ENCODE measurements at regions not wholly inside any gene's neighbourhood (a gene's known extent, or its start where the extent isn't known, plus 50 kb on each side); places are given as distances from the start of the nearest gene placed in this dataset.

GRCh38 chr11:38046571-38047135 is 1448.6 kb upstream of the RAG2 start:
- no peaks in the 10 kb centered on the region for H3K27me3 Mint-ChIP-seq (ENCODE audit: unreplicated experiment)
- TF ChIP-seq CTCF (IDR thresholded peaks at IDR 0.05), result no peak
- H3K27ac Mint-ChIP-seq (ENCODE audit: unreplicated experiment), result no peak overlapping the region
- H3K9me3 Mint-ChIP-seq (ENCODE audit: unreplicated experiment), result no peaks in the 10 kb centered on the region
- H3K4me1 Mint-ChIP-seq (ENCODE audit: unreplicated experiment), result peaks cover 9% of the 10 kb centered on the region
- H3K36me3 Mint-ChIP-seq (ENCODE audit: unreplicated experiment), result no peaks in the 10 kb centered on the region
- H3K4me3 Mint-ChIP-seq (ENCODE audit: unreplicated experiment), result no peak overlapping the region
- DNase-seq (ENCODE audit: extremely low spot score, unreplicated experiment), result no peak

DNA sequence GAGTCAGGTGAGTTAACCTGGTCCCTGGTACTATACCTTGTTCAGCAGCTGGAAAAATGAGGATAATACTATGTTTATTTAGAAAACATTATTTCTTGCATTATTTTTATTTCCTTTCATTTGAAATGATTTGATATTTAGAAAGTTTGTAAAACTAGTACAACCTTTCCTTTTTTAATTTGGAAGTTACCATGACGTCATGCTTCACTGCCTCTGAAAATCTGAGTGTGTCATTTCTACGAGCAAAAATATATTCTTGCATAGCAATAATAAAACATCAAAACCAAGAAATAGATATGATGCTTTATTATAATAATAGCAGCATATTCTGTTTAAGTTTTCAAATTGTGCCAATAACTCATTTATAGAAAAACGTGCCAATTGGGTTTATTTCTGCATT is 1445.0 kb upstream of the RAG2 start:
- no peak for TF ChIP-seq CTCF (IDR thresholded peaks at IDR 0.05)
- H3K36me3 Mint-ChIP-seq (ENCODE audit: unreplicated experiment), result no peaks in the 10 kb centered on the region
- no peaks in the 10 kb centered on the region for H3K27me3 Mint-ChIP-seq (ENCODE audit: unreplicated experiment)
- H3K4me3 Mint-ChIP-seq (ENCODE audit: unreplicated experiment), result no peak overlapping the region
- H3K9me3 Mint-ChIP-seq (ENCODE audit: unreplicated experiment), result no peaks in the 10 kb centered on the region
- no peak overlapping the region for H3K27ac Mint-ChIP-seq (ENCODE audit: unreplicated experiment)
- DNase-seq (ENCODE audit: extremely low spot score, unreplicated experiment), result no peak
- H3K4me1 Mint-ChIP-seq (ENCODE audit: unreplicated experiment), result peaks cover 13% of the 10 kb centered on the region

DNA sequence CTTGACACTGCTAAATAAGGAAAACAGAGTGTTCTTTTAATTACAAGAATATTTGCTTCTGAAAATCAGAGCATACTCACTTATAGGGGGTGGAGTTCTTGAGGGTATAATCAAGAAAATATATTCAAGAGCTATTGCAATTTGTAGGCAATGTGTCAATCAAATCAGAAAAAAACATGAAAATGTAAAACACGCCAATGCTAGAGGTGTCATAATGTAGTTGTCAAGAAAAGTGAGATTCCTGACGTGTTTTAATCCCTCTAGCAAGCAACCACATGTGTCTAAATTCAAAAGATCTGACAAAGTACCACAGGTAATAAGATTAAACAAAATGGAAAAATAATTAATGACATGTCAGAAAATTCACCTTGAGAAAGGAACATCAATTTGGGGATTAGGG is 1440.7 kb upstream of the RAG2 start:
- H3K36me3 Mint-ChIP-seq (ENCODE audit: unreplicated experiment), result no peaks in the 10 kb centered on the region
- H3K4me1 Mint-ChIP-seq (ENCODE audit: unreplicated experiment), result peaks cover 9% of the 10 kb centered on the region
- H3K27me3 Mint-ChIP-seq (ENCODE audit: unreplicated experiment), result no peaks in the 10 kb centered on the region
- no peak for DNase-seq (ENCODE audit: extremely low spot score, unreplicated experiment)
- no peak for TF ChIP-seq CTCF (IDR thresholded peaks at IDR 0.05)
- H3K4me3 Mint-ChIP-seq (ENCODE audit: unreplicated experiment), result no peak overlapping the region
- no peaks in the 10 kb centered on the region for H3K9me3 Mint-ChIP-seq (ENCODE audit: unreplicated experiment)
- no peak overlapping the region for H3K27ac Mint-ChIP-seq (ENCODE audit: unreplicated experiment)

DNA sequence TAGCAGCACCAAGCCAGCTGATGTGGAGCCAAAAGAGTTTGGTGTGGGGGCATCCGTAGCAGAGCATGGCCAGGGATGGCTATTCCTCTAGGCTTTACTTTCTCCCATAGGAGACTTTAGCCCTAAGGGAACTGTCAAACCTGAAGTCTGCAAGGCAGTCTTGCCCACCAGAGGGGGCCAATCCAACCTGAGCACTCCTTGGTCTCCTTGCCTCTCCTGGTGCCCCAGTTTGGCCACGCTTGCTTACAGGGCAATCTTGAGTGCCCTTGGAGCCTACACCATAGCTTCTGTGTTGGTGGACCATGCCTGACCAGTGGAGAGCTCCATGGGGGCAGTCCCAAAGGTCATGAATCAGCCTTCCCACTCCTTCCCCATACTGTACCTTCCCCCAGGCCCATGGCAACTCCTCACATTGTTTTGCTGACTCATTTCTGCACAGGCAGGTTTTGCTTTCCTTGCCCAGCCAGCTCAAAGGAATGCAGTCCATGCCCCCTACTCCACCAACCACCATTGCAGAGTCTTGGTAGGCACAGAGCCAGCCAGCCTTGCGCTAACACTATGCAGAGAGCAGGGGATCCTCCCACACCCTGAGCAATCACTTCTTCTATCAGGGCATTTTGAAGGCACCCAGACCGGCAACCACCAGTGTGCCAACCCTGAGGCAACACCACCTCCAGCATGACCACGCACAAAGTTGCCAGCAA is 1421.2 kb upstream of the RAG2 start:
- TF ChIP-seq CTCF (IDR thresholded peaks at IDR 0.05), result peak; percentile 7
- Mint-ChIP-seq H3K4me1 (ENCODE audit: unreplicated experiment) (peaks cover 18% of the 10 kb centered on the region), H3K9me3 (ENCODE audit: unreplicated experiment) (peaks cover 24% of the 10 kb centered on the region), H3K27me3 (ENCODE audit: unreplicated experiment) (no peaks in the 10 kb centered on the region), H3K27ac (ENCODE audit: unreplicated experiment) (no peak overlapping the region), H3K4me3 (ENCODE audit: unreplicated experiment) (no peak overlapping the region), H3K36me3 (ENCODE audit: unreplicated experiment) (peaks cover 14% of the 10 kb centered on the region)
- no peak for DNase-seq (ENCODE audit: extremely low spot score, unreplicated experiment)

- no peak overlapping the region for H3K4me3 Mint-ChIP-seq (ENCODE audit: unreplicated experiment)
- no peak for TF ChIP-seq CTCF (IDR thresholded peaks at IDR 0.05)
- no peak for DNase-seq (ENCODE audit: extremely low spot score, unreplicated experiment)
- H3K27ac Mint-ChIP-seq (ENCODE audit: unreplicated experiment), result peak overlapping the region; percentile 82
- no peaks in the 10 kb centered on the region for H3K9me3 Mint-ChIP-seq (ENCODE audit: unreplicated experiment)
- H3K36me3 Mint-ChIP-seq (ENCODE audit: unreplicated experiment), result no peaks in the 10 kb centered on the region
- no peaks in the 10 kb centered on the region for H3K27me3 Mint-ChIP-seq (ENCODE audit: unreplicated experiment)
- H3K4me1 Mint-ChIP-seq (ENCODE audit: unreplicated experiment), result peaks cover 27% of the 10 kb centered on the region
These were observed 1416.4 kb upstream of the RAG2 start for GRCh38 chr11:38014405-38014804.

Data from osteocyte (in vitro differentiated cells).